Activated B cell treated with CpG ODN at 0.5 μM for 24 hours (primary cell): ENCODE measurements at regions not wholly inside any gene's neighbourhood (a gene's known extent, or its start where the extent isn't known, plus 50 kb on each side); places are given as distances from the start of the nearest gene placed in this dataset.

Experiments
- ATAC-seq: fragments of 200-7000 bp; cut with Tn5 transposase; one replicate; pipeline ENCODE4 v1.10.0; 2021; ENCODE audit warnings: low read depth, mild to moderate bottlenecking, moderate library complexity
- CTCF ChIA-PET: fragments of 350-600 bp; sonication (Branson Sonifier 250); formaldehyde crosslinking; loops from one replicate; lab custom pipeline; 2021; ENCODE audit warnings: antibody characterized with exemption; lab: Charles Lee
- POLR2A ChIA-PET: fragments of 350-600 bp; sonication (Branson Sonifier 250); formaldehyde crosslinking; loops from one replicate; lab custom pipeline; 2021; ENCODE audit warnings: antibody characterized with exemption; lab: Charles Lee
- DNase-seq: peaks from one replicate; pipeline ENCODE4 v3.0.0; 2022
- H3K27ac Mint-ChIP-seq: one replicate; pipeline ENCODE4 v1.8.0; 2020; ENCODE audit warnings: mixed read lengths
- H3K27me3 Mint-ChIP-seq: one replicate; pipeline ENCODE4 v1.8.0; 2021; ENCODE audit warnings: mixed read lengths
- H3K36me3 Mint-ChIP-seq: one replicate; pipeline ENCODE4 v1.8.0; 2021; ENCODE audit warnings: low read depth, mixed read lengths
- H3K4me1 Mint-ChIP-seq: one replicate; pipeline ENCODE4 v1.8.0; 2021; ENCODE audit warnings: mixed read lengths
- H3K4me3 Mint-ChIP-seq: one replicate; pipeline ENCODE4 v1.8.0; 2020; ENCODE audit warnings: mild to moderate bottlenecking, mixed read lengths
- H3K9me3 Mint-ChIP-seq: one replicate; pipeline ENCODE4 v1.8.0; 2020; ENCODE audit warnings: mixed read lengths
- intact Hi-C: fragments of 100-400 bp; cut with micrococcal nuclease; formaldehyde crosslinking; loops from one replicate; pipeline ENCODE4 v1.15.1; 2024
- TF ChIP-seq, protein P1 (sequence below): fragments of 200-600 bp; IDR thresholded peaks from one replicate; pipeline ENCODE4 v1.8.0; 2022; ENCODE audit warnings: antibody characterized with exemption, mild to moderate bottlenecking

- no peak for ATAC-seq
- H3K36me3 Mint-ChIP-seq, result no peaks in the 10 kb centered on the region
- TF ChIP-seq, protein P1, sequence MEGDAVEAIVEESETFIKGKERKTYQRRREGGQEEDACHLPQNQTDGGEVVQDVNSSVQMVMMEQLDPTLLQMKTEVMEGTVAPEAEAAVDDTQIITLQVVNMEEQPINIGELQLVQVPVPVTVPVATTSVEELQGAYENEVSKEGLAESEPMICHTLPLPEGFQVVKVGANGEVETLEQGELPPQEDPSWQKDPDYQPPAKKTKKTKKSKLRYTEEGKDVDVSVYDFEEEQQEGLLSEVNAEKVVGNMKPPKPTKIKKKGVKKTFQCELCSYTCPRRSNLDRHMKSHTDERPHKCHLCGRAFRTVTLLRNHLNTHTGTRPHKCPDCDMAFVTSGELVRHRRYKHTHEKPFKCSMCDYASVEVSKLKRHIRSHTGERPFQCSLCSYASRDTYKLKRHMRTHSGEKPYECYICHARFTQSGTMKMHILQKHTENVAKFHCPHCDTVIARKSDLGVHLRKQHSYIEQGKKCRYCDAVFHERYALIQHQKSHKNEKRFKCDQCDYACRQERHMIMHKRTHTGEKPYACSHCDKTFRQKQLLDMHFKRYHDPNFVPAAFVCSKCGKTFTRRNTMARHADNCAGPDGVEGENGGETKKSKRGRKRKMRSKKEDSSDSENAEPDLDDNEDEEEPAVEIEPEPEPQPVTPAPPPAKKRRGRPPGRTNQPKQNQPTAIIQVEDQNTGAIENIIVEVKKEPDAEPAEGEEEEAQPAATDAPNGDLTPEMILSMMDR, result no peak
- intact Hi-C loops, result no loop called here
- no peaks in the 10 kb centered on the region for H3K27me3 Mint-ChIP-seq
- no peak for DNase-seq
- no peak overlapping the region for H3K4me3 Mint-ChIP-seq
- H3K4me1 Mint-ChIP-seq, result no peaks in the 10 kb centered on the region
- ChIA-PET POLR2A (no interaction called here), CTCF (no interaction called here)
- H3K27ac Mint-ChIP-seq, result no peak overlapping the region
- H3K9me3 Mint-ChIP-seq, result peaks cover 2% of the 10 kb centered on the region
Measured at GRCh38 chr13:54004026-54004699, 975.5 kb downstream of the OLFM4 start.

DNA sequence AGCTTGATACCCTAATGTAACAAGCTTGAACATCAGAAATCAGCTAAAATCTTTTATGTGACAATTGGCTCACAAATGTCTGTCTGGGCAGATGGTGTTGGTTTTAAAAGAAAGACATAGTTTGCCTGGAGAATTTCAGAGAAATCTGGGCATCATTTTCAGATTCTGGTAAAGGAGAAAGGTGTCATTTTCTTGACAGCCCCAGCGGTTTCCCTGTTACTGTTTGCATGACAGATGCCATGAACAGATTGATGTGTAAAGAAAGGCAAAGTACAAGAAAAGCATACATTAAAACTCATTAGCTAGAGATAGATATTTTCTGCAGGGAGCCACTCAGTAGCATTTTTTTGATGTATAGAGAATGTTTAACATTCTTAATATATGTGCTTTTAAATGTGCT is 987.9 kb downstream of the OLFM4 start:
- TF ChIP-seq, protein P1, result no peak
- H3K4me1 Mint-ChIP-seq, result no peaks in the 10 kb centered on the region
- no peak overlapping the region for H3K27ac Mint-ChIP-seq
- CTCF ChIA-PET, result no interaction called here
- no peaks in the 10 kb centered on the region for H3K36me3 Mint-ChIP-seq
- H3K27me3 Mint-ChIP-seq, result no peaks in the 10 kb centered on the region
- peaks cover 2% of the 10 kb centered on the region for H3K9me3 Mint-ChIP-seq
- POLR2A ChIA-PET, result no interaction called here
- intact Hi-C loops, result no loop called here
- DNase-seq (no peak), ATAC-seq (no peak)
- no peak overlapping the region for H3K4me3 Mint-ChIP-seq

DNA sequence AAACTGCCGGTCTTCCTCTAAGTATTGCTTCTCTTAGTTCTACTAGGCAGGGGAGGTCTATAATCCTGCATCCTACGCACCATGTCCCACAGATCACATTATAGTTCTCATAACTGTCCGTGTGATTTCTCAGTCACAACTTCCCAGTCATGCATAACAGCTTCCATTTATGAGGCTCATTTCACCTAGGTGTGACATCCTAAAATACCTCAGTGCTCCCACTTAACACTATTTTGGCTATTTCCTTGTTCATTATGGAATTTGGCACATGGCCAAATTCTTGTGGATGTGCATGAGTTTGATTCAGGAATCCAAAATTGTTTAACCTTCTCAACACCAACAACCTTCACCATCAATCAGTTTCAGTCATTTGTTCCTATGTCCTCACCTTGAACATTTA is 989.9 kb downstream of the OLFM4 start:
- ATAC-seq (no peak), DNase-seq (no peak)
- TF ChIP-seq, protein P1, result no peak
- intact Hi-C loops, result no loop called here
- Mint-ChIP-seq H3K4me1 (no peaks in the 10 kb centered on the region), H3K36me3 (no peaks in the 10 kb centered on the region), H3K9me3 (peaks cover 2% of the 10 kb centered on the region), H3K27ac (no peak overlapping the region), H3K4me3 (no peak overlapping the region), H3K27me3 (no peaks in the 10 kb centered on the region)
- ChIA-PET POLR2A (no interaction called here), CTCF (no interaction called here)

GRCh38 chr13:54029226-54029625 is 1000.6 kb downstream of the OLFM4 start:
- no peaks in the 10 kb centered on the region for H3K27me3 Mint-ChIP-seq
- intact Hi-C loops, result no loop called here
- peaks cover 12% of the 10 kb centered on the region for H3K9me3 Mint-ChIP-seq
- TF ChIP-seq, protein P1, result no peak
- H3K36me3 Mint-ChIP-seq, result no peaks in the 10 kb centered on the region
- H3K4me3 Mint-ChIP-seq, result no peak overlapping the region
- ChIA-PET POLR2A (no interaction called here), CTCF (interaction anchor here (0.7 kb wide), 1 partner anchor 132 kb away, joined by 3 read pairs; no protein-coding TSS in a partner anchor)
- no peaks in the 10 kb centered on the region for H3K4me1 Mint-ChIP-seq
- H3K27ac Mint-ChIP-seq, result no peak overlapping the region
- DNase-seq (no peak), ATAC-seq (peak; percentile 68)

DNA sequence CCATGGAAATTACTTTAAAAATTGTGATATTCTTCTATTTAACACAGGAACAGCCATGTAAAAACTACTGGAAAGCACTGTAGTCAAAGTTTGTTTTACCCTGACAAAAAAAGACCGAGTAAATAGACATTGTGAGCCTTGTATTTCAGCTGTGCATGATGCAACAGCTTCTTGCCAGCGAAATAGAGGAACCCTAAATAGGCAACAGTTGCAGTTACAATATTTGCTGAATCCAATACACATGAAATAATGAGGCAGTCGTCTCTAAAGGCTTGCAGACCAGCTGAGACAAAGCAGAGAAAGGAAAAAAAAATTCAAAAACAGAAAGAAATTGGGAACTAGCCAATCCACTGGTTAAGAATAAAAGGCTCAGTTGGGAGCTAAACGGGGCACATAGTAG is 1001.1 kb downstream of the OLFM4 start:
- H3K27ac Mint-ChIP-seq, result no peak overlapping the region
- H3K36me3 Mint-ChIP-seq, result no peaks in the 10 kb centered on the region
- TF ChIP-seq, protein P1, result no peak
- peaks cover 12% of the 10 kb centered on the region for H3K9me3 Mint-ChIP-seq
- no peaks in the 10 kb centered on the region for H3K4me1 Mint-ChIP-seq
- H3K4me3 Mint-ChIP-seq, result no peak overlapping the region
- intact Hi-C loops, result no loop called here
- no peaks in the 10 kb centered on the region for H3K27me3 Mint-ChIP-seq
- DNase-seq (no peak), ATAC-seq (no peak)
- ChIA-PET POLR2A (no interaction called here), CTCF (interaction anchor here (0.7 kb wide), 1 partner anchor 132 kb away, joined by 3 read pairs; no protein-coding TSS in a partner anchor)
